HG03575 (cell line): ENCODE measurements at regions not wholly inside any gene's neighbourhood (a gene's known extent, or its start where the extent isn't known, plus 50 kb on each side); places are given as distances from the start of the nearest gene placed in this dataset.

ENCODE experiments used
- ATAC-seq: cut with Tn5 transposase; IDR thresholded peaks from one replicate; pipeline ENCODE4 v1.9.1; 2021; ENCODE audit not compliant: unreplicated experiment, insufficient number of reproducible peaks, low FRiP score; ENCODE audit errors: extremely low read depth

- no peak for ATAC-seq
These were observed 123.6 kb upstream of the GAP43 start for GRCh38 chr3:115499666-115500065.

- no peak for ATAC-seq
These were observed 122.5 kb upstream of the GAP43 start for GRCh38 chr3:115500795-115501194.

- ATAC-seq: no peak
These were observed 121.2 kb upstream of the GAP43 start for GRCh38 chr3:115502128-115502527.

GRCh38 chr3:115503394-115503793 lies 119.9 kb upstream of the GAP43 start:
- ATAC-seq: no peak

GRCh38 chr3:115508562-115508961 lies 114.7 kb upstream of the GAP43 start:
- no peak for ATAC-seq

- ATAC-seq: no peak
These were observed 110.5 kb upstream of the GAP43 start for GRCh38 chr3:115512565-115513415.

- ATAC-seq: no peak
These were observed 109.9 kb upstream of the GAP43 start for GRCh38 chr3:115513416-115513800.

- ATAC-seq: no peak
These were observed 105.8 kb upstream of the GAP43 start for GRCh38 chr3:115517457-115518050.

GRCh38 chr3:115518100-115518852 lies 105.0 kb upstream of the GAP43 start:
- ATAC-seq: no peak

- no peak for ATAC-seq
These were observed 103.1 kb upstream of the GAP43 start for GRCh38 chr3:115520241-115520640.

- no peak for ATAC-seq
These were observed 102.6 kb upstream of the GAP43 start for GRCh38 chr3:115520651-115521245.

- ATAC-seq: no peak
These were observed 99.9 kb upstream of the GAP43 start for GRCh38 chr3:115523458-115523857.

- no peak for ATAC-seq
These were observed 98.8 kb upstream of the GAP43 start for GRCh38 chr3:115524549-115524948.

GRCh38 chr3:115525731-115526130 lies 97.6 kb upstream of the GAP43 start:
- no peak for ATAC-seq

GRCh38 chr3:115533218-115533617 lies 90.1 kb upstream of the GAP43 start:
- no peak for ATAC-seq

GRCh38 chr3:115536171-115536570 lies 87.1 kb upstream of the GAP43 start:
- no peak for ATAC-seq

- ATAC-seq: no peak
These were observed 85.6 kb upstream of the GAP43 start for GRCh38 chr3:115537669-115538068.

GRCh38 chr3:115547207-115547606 lies 76.1 kb upstream of the GAP43 start:
- no peak for ATAC-seq

GRCh38 chr3:115548611-115549010 lies 74.7 kb upstream of the GAP43 start:
- no peak for ATAC-seq

GRCh38 chr3:115549071-115549470 lies 74.2 kb upstream of the GAP43 start:
- ATAC-seq: no peak
